B cell (primary cell): ENCODE measurements at regions not wholly inside any gene's neighbourhood (a gene's known extent, or its start where the extent isn't known, plus 50 kb on each side); places are given as distances from the start of the nearest gene placed in this dataset.

ENCODE experiments used
- ATAC-seq: fragments of 200-7000 bp; cut with Tn5 transposase; one replicate; pipeline ENCODE4 v1.10.0; 2021; ENCODE audit warnings: low read depth, mild to moderate bottlenecking, moderate number of reproducible peaks, moderate library complexity
- CTCF ChIA-PET: fragments of 350-600 bp; sonication (Branson Sonifier 250); formaldehyde crosslinking; loops from one replicate; lab custom pipeline; 2021; ENCODE audit warnings: antibody characterized with exemption, inconsistent platforms; lab: Charles Lee
- POLR2A ChIA-PET: fragments of 350-600 bp; sonication (Branson Sonifier 250); formaldehyde crosslinking; loops from one replicate; lab custom pipeline; 2021; ENCODE audit warnings: antibody characterized with exemption; lab: Charles Lee
- DNase-seq: peaks from one replicate; pipeline ENCODE4 v3.0.0; 2013
- H2AFZ ChIP-seq: 2 replicates; pipeline ENCODE4 v1.6.1; 2012; ENCODE audit warnings: mild to moderate bottlenecking, low read depth, low read length; ENCODE audit not compliant: insufficient read depth, poor library complexity, severe bottlenecking
- H3K27ac ChIP-seq, 2 donors: 1 replicate in 1 of 2; 2 replicates in 1 of 2; pipeline ENCODE4 v1.5.1; 2012 to 2013; ENCODE audit warnings: low read length in 2 of 2, mild to moderate bottlenecking in 2 of 2, moderate library complexity in 1 of 2
- H3K27me3 ChIP-seq, 4 experiments: fragments of 200-600 bp in 1 of 4; sonication (generic) in 1 of 4; replicated peaks in 1 of 4; 1 replicate in 2 of 4; 2 replicates in 2 of 4; pipeline versions ENCODE4 v1.6.1 to v1.7.0; 2013 to 2016; ENCODE audit warnings: low read length in 3 of 4, mild to moderate bottlenecking in 2 of 4, mixed read lengths in 1 of 4, moderate library complexity in 1 of 4; ENCODE audit not compliant: insufficient read depth in 4 of 4, control insufficient read depth in 3 of 4; ENCODE audit errors: control extremely low read depth in 1 of 4
- H3K36me3 ChIP-seq, 2 experiments: replicated peaks in 1 of 2; 1 replicate in 1 of 2; 2 replicates in 1 of 2; pipeline versions ENCODE4 v1.6.1 to v1.7.1; 2013; ENCODE audit warnings: low read length in 1 of 2; ENCODE audit not compliant: insufficient read depth in 2 of 2, control insufficient read depth in 1 of 2; ENCODE audit errors: control extremely low read depth in 1 of 2, extremely low read depth in 1 of 2
- H3K4me1 ChIP-seq, 2 donors: fragments of 200-600 bp in 1 of 2; sonication (generic) in 1 of 2; 1 replicate in 1 of 2; 2 replicates in 1 of 2; pipeline versions ENCODE4 v1.5.1 to v1.6.1; 2013 to 2017; ENCODE audit warnings: low read length in 2 of 2; ENCODE audit not compliant: control insufficient read depth in 2 of 2, insufficient read depth in 2 of 2
- H3K4me2 ChIP-seq: replicated peaks from 2 replicates; pipeline ENCODE3; 2012; ENCODE audit warnings: mild to moderate bottlenecking, low read depth, low read length; ENCODE audit not compliant: poor library complexity, severe bottlenecking
- H3K4me3 ChIP-seq, 5 experiments: fragments of 200-600 bp in 1 of 5; sonication (generic) in 1 of 5; 1 replicate in 3 of 5; 2 replicates in 2 of 5; pipeline versions ENCODE4 v1.5.1 to v1.7.0; 2011 to 2016; ENCODE audit warnings: low read length in 4 of 5, mild to moderate bottlenecking in 4 of 5, low read depth in 2 of 5, control low read depth in 1 of 5, moderate library complexity in 1 of 5; ENCODE audit not compliant: insufficient read depth in 1 of 5; ENCODE audit errors: control extremely low read depth in 1 of 5, extremely low read depth in 1 of 5
- H3K79me2 ChIP-seq: fragments of 200-600 bp; sonication (generic); one replicate; pipeline ENCODE4 v1.6.0; 2016; ENCODE audit warnings: low read length; ENCODE audit not compliant: control insufficient read depth, insufficient read depth
- H3K9ac ChIP-seq: fragments of 200-600 bp; sonication (generic); 2 replicates; pipeline ENCODE4 v1.6.1; 2017; ENCODE audit warnings: mild to moderate bottlenecking, low read length, moderate library complexity
- H3K9me3 ChIP-seq, 3 donors: one replicate each; pipeline versions ENCODE4 v1.6.1 to v1.7.1; 2013; ENCODE audit warnings: low read length in 2 of 3; ENCODE audit not compliant: control insufficient read depth in 2 of 3, insufficient read depth in 1 of 3; ENCODE audit errors: control extremely low read depth in 1 of 3
- H4K20me1 ChIP-seq: 2 replicates; pipeline ENCODE4 v1.6.0; 2012; ENCODE audit warnings: mild to moderate bottlenecking, low read length; ENCODE audit not compliant: insufficient read depth, control insufficient read depth, poor library complexity, severe bottlenecking
- H3K27ac Mint-ChIP-seq: one replicate; pipeline ENCODE4 v1.8.0; 2021; ENCODE audit warnings: mixed read lengths
- H3K27me3 Mint-ChIP-seq: one replicate; pipeline ENCODE4 v1.8.0; 2021; ENCODE audit warnings: mixed read lengths
- H3K4me1 Mint-ChIP-seq: one replicate; pipeline ENCODE4 v1.8.0; 2021; ENCODE audit warnings: mixed read lengths
- H3K4me3 Mint-ChIP-seq: one replicate; pipeline ENCODE4 v1.8.0; 2021; ENCODE audit warnings: mixed read lengths
- H3K9me3 Mint-ChIP-seq: one replicate; pipeline ENCODE4 v1.8.0; 2022; ENCODE audit warnings: mixed read lengths; ENCODE audit not compliant: insufficient read depth
- CTCF ChIP-seq: fragments of 200-600 bp; IDR thresholded peaks from one replicate; pipeline ENCODE4 v1.8.0; 2022; ENCODE audit warnings: antibody characterized with exemption, mild to moderate bottlenecking
- EZH2 ChIP-seq: IDR thresholded peaks from 2 replicates; pipeline ENCODE4 v1.6.1; 2012; ENCODE audit warnings: borderline replicate concordance, low read depth, mild to moderate bottlenecking, moderate library complexity, low read length; ENCODE audit not compliant: insufficient read depth, poor library complexity, severe bottlenecking
- WGBS: methylation state at CpG from one replicate; pipeline ENCODE4 v1.1.5; 2013; ENCODE audit warnings: missing lambda C conversion rate; ENCODE audit not compliant: insufficient coverage; 5-methylcytosine and 5-hydroxymethylcytosine counted together
- intact Hi-C: fragments of 100-400 bp; cut with micrococcal nuclease; formaldehyde crosslinking; loops from one replicate; pipeline ENCODE4 v1.10.0; 2022

DNA sequence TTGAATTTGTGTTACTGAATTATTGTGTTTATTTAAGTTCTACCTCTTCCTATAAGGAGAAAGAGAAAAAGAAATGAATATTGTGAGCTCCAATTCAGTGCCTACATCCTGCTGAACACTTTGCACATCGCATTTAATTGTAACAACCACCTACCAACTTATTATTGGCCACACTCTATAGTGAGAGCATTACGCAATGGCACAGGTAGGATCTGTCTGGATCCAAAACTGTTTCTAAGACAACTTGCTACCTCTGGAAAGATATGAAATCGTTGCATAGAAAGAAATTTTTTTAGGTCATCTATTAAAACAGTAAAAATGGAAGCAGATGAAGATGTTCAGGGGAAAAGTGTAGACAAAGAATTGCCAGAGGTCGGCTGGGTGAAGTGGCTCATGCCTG, 227.2 kb upstream of the SNX2 start:
- Mint-ChIP-seq H3K4me1 (peaks cover 6% of the 10 kb centered on the region), H3K4me3 (no peak overlapping the region), H3K27ac (no peak overlapping the region), H3K27me3 (peaks cover 24% of the 10 kb centered on the region), H3K9me3 (no peaks in the 10 kb centered on the region)
- Histone ChIP-seq H4K20me1 (no peaks in the 10 kb centered on the region), H3K27me3 (peaks cover 0 to 8% (median 5%) of the 10 kb centered on the region in 4 experiments), H3K4me2 (no peak overlapping the region), H3K36me3 (no peaks in the 10 kb centered on the region), H2AFZ (no peak overlapping the region), H3K4me1 (peaks cover 3 to 4% of the 10 kb centered on the region in 2 donors), H3K9me3 (peaks cover 0 to 1% (median 0%) of the 10 kb centered on the region in 3 donors), H3K9ac (no peak overlapping the region), H3K79me2 (no peaks in the 10 kb centered on the region), H3K27ac (no peak overlapping the region), H3K4me3 (no peak overlapping the region)
- 93% methylated on average over 2 of the region's 4 CpGs for WGBS
- ATAC-seq, result no peak
- no peak for DNase-seq
- intact Hi-C loops, result no loop called here
- TF ChIP-seq EZH2 (no peak), CTCF (no peak)
- POLR2A ChIA-PET, result no interaction called here
- CTCF ChIA-PET, result interaction anchor here (0.6 to 0.9 kb wide), 2 partner anchors 11 kb away, joined by 3 read pairs; no protein-coding TSS in a partner anchor

DNA sequence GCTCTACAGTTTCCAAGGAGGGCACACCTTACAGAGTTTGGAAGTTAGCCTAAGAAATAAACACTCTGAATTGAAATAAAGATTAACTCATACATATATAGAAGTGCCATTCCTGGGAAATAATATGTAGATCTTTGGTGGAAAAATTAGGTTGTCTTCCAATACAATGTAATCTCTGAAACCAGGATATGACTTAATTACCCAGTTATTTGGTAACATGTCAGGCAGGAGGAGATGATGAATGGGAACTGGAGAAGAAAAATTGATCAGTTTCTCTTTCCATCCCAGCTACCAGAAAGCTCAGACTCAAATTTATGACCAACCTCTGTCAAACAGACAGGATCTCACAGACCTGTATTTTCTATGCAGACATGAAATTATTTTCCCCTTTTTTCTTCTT, 215.2 kb upstream of the SNX2 start:
- H3K27me3 Mint-ChIP-seq, result peaks cover 3% of the 10 kb centered on the region
- no peak for ATAC-seq
- no peak overlapping the region for H3K4me2 ChIP-seq

More for the DNA sequence above, 215.2 kb upstream of the SNX2 start:
- TF ChIP-seq EZH2 (no peak), CTCF (no peak)
- H3K9me3 ChIP-seq, result peaks cover 0 to 3% (median 0%) of the 10 kb centered on the region in 3 donors
- H3K27ac ChIP-seq, result no peak overlapping the region
- Mint-ChIP-seq H3K4me1 (no peaks in the 10 kb centered on the region), H3K9me3 (peaks cover 4% of the 10 kb centered on the region), H3K4me3 (no peak overlapping the region), H3K27ac (no peak overlapping the region)
- intact Hi-C loops, result no loop called here
- H3K4me1 ChIP-seq, result peaks cover 0 to 4% of the 10 kb centered on the region in 2 donors
- no peaks in the 10 kb centered on the region for H4K20me1 ChIP-seq
- DNase-seq, result no peak
- no peaks in the 10 kb centered on the region for H3K36me3 ChIP-seq
- ChIA-PET POLR2A (no interaction called here), CTCF (no interaction called here)
- no peak overlapping the region for H3K9ac ChIP-seq
- H3K4me3 ChIP-seq, result no peak overlapping the region
- no peaks in the 10 kb centered on the region for H3K79me2 ChIP-seq
- no peak overlapping the region for H2AFZ ChIP-seq
- peaks cover 0 to 5% (median 0%) of the 10 kb centered on the region in 4 experiments for H3K27me3 ChIP-seq
